GM18507 (cell line): ENCODE measurements at regions not wholly inside any gene's neighbourhood (a gene's known extent, or its start where the extent isn't known, plus 50 kb on each side); places are given as distances from the start of the nearest gene placed in this dataset.
"Not testable (repeated sequence)": the region's sequence is repeated elsewhere in the genome, so short reads cannot be mapped to it uniquely, and the experiment has no call there.

Source experiments
- DNase-seq: peaks from one replicate; pipeline ENCODE4 v3.0.0; 2011; ENCODE audit warnings: low read depth; ENCODE audit not compliant: insufficient read length; ENCODE audit errors: extremely low spot score
- FAIRE-seq: peaks from 2 replicates; lab custom pipeline; 2011; peaks lifted over from hg19 to GRCh38; lab: Jason Lieb, UNC

GRCh38 chr12:115324949-115325593, 641.1 kb upstream of the TBX3 start:
- DNase-seq (no peak), FAIRE-seq (no peak)

GRCh38 chr12:115323223-115323905, 639.4 kb upstream of the TBX3 start:
- FAIRE-seq = no peak

GRCh38 chr12:115322275-115322674, 638.3 kb upstream of the TBX3 start:
- FAIRE-seq = no peak
- no peak for DNase-seq

More at GRCh38 chr12:115323223-115323905, 639.4 kb upstream of the TBX3 start:
- no peak for DNase-seq

GRCh38 chr12:115320967-115321366, 637.0 kb upstream of the TBX3 start:
- DNase-seq (no peak), FAIRE-seq (no peak)

GRCh38 chr12:115320451-115320850, 636.5 kb upstream of the TBX3 start:
- no peak for FAIRE-seq
- no peak for DNase-seq

GRCh38 chr12:115319446-115320040, 635.6 kb upstream of the TBX3 start:
- no peak for FAIRE-seq
- DNase-seq = no peak

- FAIRE-seq = no peak
- DNase-seq = no peak
Observed at GRCh38 chr12:115313929-115314328, 630.0 kb upstream of the TBX3 start.

GRCh38 chr12:115312901-115313300, 628.9 kb upstream of the TBX3 start:
- DNase-seq (no peak), FAIRE-seq (no peak)

GRCh38 chr12:115311875-115312274, 627.9 kb upstream of the TBX3 start:
- DNase-seq = no peak
- FAIRE-seq = no peak

- FAIRE-seq = no peak
- DNase-seq = no peak
Observed at GRCh38 chr12:115308918-115309317, 624.9 kb upstream of the TBX3 start.

GRCh38 chr12:115306380-115306779, 622.4 kb upstream of the TBX3 start:
- DNase-seq (no peak), FAIRE-seq (no peak)

- no peak for DNase-seq
- FAIRE-seq = no peak
Observed at GRCh38 chr12:115305867-115306266, 621.9 kb upstream of the TBX3 start.

- FAIRE-seq (no peak), DNase-seq (no peak)
Observed at GRCh38 chr12:115305275-115305674, 621.3 kb upstream of the TBX3 start.

- no peak for DNase-seq
- FAIRE-seq = no peak
Observed at GRCh38 chr12:115303723-115304309, 619.8 kb upstream of the TBX3 start.

GRCh38 chr12:115297445-115297844, 613.5 kb upstream of the TBX3 start:
- FAIRE-seq (no peak), DNase-seq (no peak)

- no peak for FAIRE-seq
- DNase-seq = no peak
Observed at GRCh38 chr12:115296613-115297198, 612.7 kb upstream of the TBX3 start.

- no peak for DNase-seq
- FAIRE-seq = no peak
Observed at GRCh38 chr12:115295886-115296285, 611.9 kb upstream of the TBX3 start.

- no peak for FAIRE-seq
- no peak for DNase-seq
Observed at GRCh38 chr12:115294453-115295133, 610.6 kb upstream of the TBX3 start.

- not testable (repeated sequence) for DNase-seq, FAIRE-seq
Observed at GRCh38 chr12:115285429-115285828, 601.5 kb upstream of the TBX3 start.

- FAIRE-seq (no peak), DNase-seq (no peak)
Observed at GRCh38 chr12:115273456-115273855, 589.5 kb upstream of the TBX3 start.
